ENCODE measurements at regions not wholly inside any gene's neighbourhood (a gene's known extent, or its start where the extent isn't known, plus 50 kb on each side); places are given as distances from the start of the nearest gene placed in this dataset.

GRCh38 chr2:128781166-128781565, 462.5 kb upstream of the HS6ST1 start:
- TF ChIP-seq CTCF (IDR thresholded peaks at IDR 0.05): no peak
- no peak for TF ChIP-seq POLR2A (IDR thresholded peaks at IDR 0.05)

Measured in thyroid gland (tissue), 4 donors.